Brain microvascular endothelial cell (primary cell): ENCODE measurements at regions not wholly inside any gene's neighbourhood (a gene's known extent, or its start where the extent isn't known, plus 50 kb on each side); places are given as distances from the start of the nearest gene placed in this dataset.

Source experiments
- DNase-seq: peaks from one replicate; pipeline ENCODE4 v3.0.0-alpha.2; 2020
- H3K27ac ChIP-seq: fragments of 250-450 bp; sonication (Bioruptor Pico); 2 replicates; pipeline ENCODE4 v1.5.1; 2020; ENCODE audit warnings: mild to moderate bottlenecking, moderate library complexity
- H3K27me3 ChIP-seq: fragments of 250-450 bp; sonication (Bioruptor Pico); replicated peaks from 2 replicates; pipeline ENCODE4 v1.5.1; 2020; ENCODE audit warnings: mild to moderate bottlenecking
- H3K36me3 ChIP-seq: fragments of 250-450 bp; sonication (Bioruptor Pico); replicated peaks from 2 replicates; pipeline ENCODE4 v1.5.1; 2020; ENCODE audit warnings: mild to moderate bottlenecking
- H3K4me3 ChIP-seq: 2 replicates; pipeline ENCODE4 v1.5.1; 2011; ENCODE audit warnings: low read depth, mild to moderate bottlenecking, control low read depth, low read length, moderate library complexity
- CTCF ChIP-seq: IDR thresholded peaks from 2 replicates; pipeline ENCODE4 v1.5.1; 2011; ENCODE audit warnings: low read depth, mild to moderate bottlenecking, moderate library complexity, low read length, control low read depth, inconsistent platforms; ENCODE audit errors: missing control alignments
- in situ Hi-C: cut with HindIII; loops from 2 replicates; pipeline ENCODE4 v1.10.0; 2017; ENCODE audit warnings: low sequenced_read_pairs, low pct_ligation_motif_present

GRCh38 chr2:136347981-136348380, 230.0 kb upstream of the CXCR4 start:
- Histone ChIP-seq H3K27me3 (no peaks in the 10 kb centered on the region), H3K4me3 (no peak overlapping the region), H3K27ac (no peak overlapping the region), H3K36me3 (no peaks in the 10 kb centered on the region)
- in situ Hi-C loops, result no loop called here
- no peak for TF ChIP-seq CTCF
- DNase-seq, result no peak

GRCh38 chr2:136344339-136344738, 226.4 kb upstream of the CXCR4 start:
- H3K27me3 ChIP-seq, result no peaks in the 10 kb centered on the region
- H3K36me3 ChIP-seq, result no peaks in the 10 kb centered on the region
- in situ Hi-C loops, result no loop called here
- no peak overlapping the region for H3K27ac ChIP-seq
- TF ChIP-seq CTCF, result no peak
- DNase-seq, result no peak
- H3K4me3 ChIP-seq, result no peak overlapping the region

- no peak overlapping the region for H3K4me3 ChIP-seq
- no peaks in the 10 kb centered on the region for H3K36me3 ChIP-seq
- H3K27ac ChIP-seq, result no peak overlapping the region
- no peaks in the 10 kb centered on the region for H3K27me3 ChIP-seq
- DNase-seq, result no peak
- no peak for TF ChIP-seq CTCF
- in situ Hi-C loops, result no loop called here
Observed at GRCh38 chr2:136342138-136342537, 224.2 kb upstream of the CXCR4 start.

- in situ Hi-C loops, result no loop called here
- TF ChIP-seq CTCF, result no peak
- no peaks in the 10 kb centered on the region for H3K27me3 ChIP-seq
- H3K36me3 ChIP-seq, result no peaks in the 10 kb centered on the region
- no peak overlapping the region for H3K27ac ChIP-seq
- no peak overlapping the region for H3K4me3 ChIP-seq
- DNase-seq, result no peak
Observed at GRCh38 chr2:136334967-136335366, 217.0 kb upstream of the CXCR4 start.

- Histone ChIP-seq H3K36me3 (no peaks in the 10 kb centered on the region), H3K27me3 (no peaks in the 10 kb centered on the region), H3K27ac (no peak overlapping the region), H3K4me3 (no peak overlapping the region)
- TF ChIP-seq CTCF, result no peak
- DNase-seq, result no peak
- in situ Hi-C loops, result no loop called here
Observed at GRCh38 chr2:136332436-136333095, 214.6 kb upstream of the CXCR4 start.

GRCh38 chr2:136331226-136331625, 213.3 kb upstream of the CXCR4 start:
- TF ChIP-seq CTCF, result no peak
- in situ Hi-C loops, result no loop called here
- DNase-seq, result no peak
- Histone ChIP-seq H3K27me3 (no peaks in the 10 kb centered on the region), H3K4me3 (no peak overlapping the region), H3K36me3 (no peaks in the 10 kb centered on the region), H3K27ac (no peak overlapping the region)
